HL-60 (cell line): ENCODE measurements at regions not wholly inside any gene's neighbourhood (a gene's known extent, or its start where the extent isn't known, plus 50 kb on each side); places are given as distances from the start of the nearest gene placed in this dataset.

Experiments used
- POLR2AphosphoS5 ChIP-seq: IDR thresholded peaks from 2 replicates; pipeline ENCODE4 v1.6.1; 2012; ENCODE audit warnings: low read depth
- TF ChIP-seq, protein P1 (sequence below): IDR thresholded peaks from one replicate; pipeline ENCODE4 v1.5.1; 2011; ENCODE audit warnings: low read length, control low read depth, inconsistent platforms; ENCODE audit not compliant: insufficient read depth

DNA sequence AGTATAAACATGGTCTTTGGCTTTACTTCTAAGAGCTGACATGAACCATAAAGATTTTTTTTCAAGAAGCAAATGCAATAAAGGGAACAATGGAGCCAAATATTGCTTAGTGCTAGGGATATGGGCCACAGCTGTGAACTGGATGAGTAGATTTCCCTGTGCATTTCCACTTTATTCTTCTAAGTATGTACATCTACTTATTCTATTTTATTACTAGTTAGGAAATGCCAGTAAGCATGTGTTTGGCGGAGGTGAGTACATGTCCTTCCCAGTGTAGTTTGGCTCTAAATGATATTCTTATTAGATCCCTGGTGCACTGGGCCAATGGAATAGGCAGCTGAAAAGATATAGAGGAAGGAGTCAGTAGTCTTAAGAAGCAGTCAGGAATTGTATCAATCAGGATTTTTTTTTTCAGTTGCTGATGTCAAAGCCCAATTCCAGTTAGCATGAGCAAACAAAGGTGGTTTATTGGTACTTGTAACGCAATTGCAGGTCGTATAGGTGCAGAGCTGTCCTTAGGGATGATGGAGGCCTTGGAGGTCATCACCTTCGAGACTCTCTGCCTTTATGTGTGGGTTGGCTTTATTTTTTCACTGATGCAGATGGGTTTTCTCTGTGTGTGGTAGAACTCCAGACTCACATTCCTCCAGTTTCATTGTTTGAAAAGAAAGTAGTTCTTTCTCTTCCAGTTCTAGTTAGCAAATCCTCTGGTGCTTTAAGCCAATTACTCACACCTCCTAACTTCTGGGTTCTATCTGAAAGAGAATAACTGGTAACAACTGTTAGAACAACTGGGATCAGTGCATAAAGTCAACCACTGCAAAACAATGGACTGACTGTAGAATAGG, 139.0 kb upstream of the LRIG3 start:
- TF ChIP-seq, protein P1, sequence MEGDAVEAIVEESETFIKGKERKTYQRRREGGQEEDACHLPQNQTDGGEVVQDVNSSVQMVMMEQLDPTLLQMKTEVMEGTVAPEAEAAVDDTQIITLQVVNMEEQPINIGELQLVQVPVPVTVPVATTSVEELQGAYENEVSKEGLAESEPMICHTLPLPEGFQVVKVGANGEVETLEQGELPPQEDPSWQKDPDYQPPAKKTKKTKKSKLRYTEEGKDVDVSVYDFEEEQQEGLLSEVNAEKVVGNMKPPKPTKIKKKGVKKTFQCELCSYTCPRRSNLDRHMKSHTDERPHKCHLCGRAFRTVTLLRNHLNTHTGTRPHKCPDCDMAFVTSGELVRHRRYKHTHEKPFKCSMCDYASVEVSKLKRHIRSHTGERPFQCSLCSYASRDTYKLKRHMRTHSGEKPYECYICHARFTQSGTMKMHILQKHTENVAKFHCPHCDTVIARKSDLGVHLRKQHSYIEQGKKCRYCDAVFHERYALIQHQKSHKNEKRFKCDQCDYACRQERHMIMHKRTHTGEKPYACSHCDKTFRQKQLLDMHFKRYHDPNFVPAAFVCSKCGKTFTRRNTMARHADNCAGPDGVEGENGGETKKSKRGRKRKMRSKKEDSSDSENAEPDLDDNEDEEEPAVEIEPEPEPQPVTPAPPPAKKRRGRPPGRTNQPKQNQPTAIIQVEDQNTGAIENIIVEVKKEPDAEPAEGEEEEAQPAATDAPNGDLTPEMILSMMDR, result no peak
- TF ChIP-seq POLR2AphosphoS5, result no peak
